Activated T-helper 1 cell treated with anti-CD3 and anti-CD28 coated beads, Interleukin-12 subunit alpha, Interleukin-12 subunit beta, Interleukin-2, Interleukin-4 antibody, amounts not matched to agents 30 ng/mL and 10 ng/mL and 1 ng/mL, durations not matched to agents 14 hours and 24 hours and 36 hours (primary cell): ENCODE measurements at regions not wholly inside any gene's neighbourhood (a gene's known extent, or its start where the extent isn't known, plus 50 kb on each side); places are given as distances from the start of the nearest gene placed in this dataset.

Experiments used
- DNase-seq: peaks from one replicate; pipeline ENCODE4 v3.0.0; 2021; ENCODE audit warnings: low spot score
- H3K27ac Mint-ChIP-seq: one replicate; pipeline ENCODE4 v1.8.0; 2021; ENCODE audit warnings: mild to moderate bottlenecking, mixed read lengths
- H3K27me3 Mint-ChIP-seq: one replicate; pipeline ENCODE4 v1.8.0; 2022; ENCODE audit warnings: mild to moderate bottlenecking, moderate library complexity, mixed read lengths; ENCODE audit not compliant: insufficient read depth
- H3K36me3 Mint-ChIP-seq: one replicate; pipeline ENCODE4 v1.8.0; 2021; ENCODE audit warnings: low read depth, mixed read lengths
- H3K4me1 Mint-ChIP-seq: one replicate; pipeline ENCODE4 v1.8.0; 2021; ENCODE audit warnings: low read depth, mixed read lengths
- H3K4me3 Mint-ChIP-seq: one replicate; pipeline ENCODE4 v1.8.0; 2021; ENCODE audit warnings: mild to moderate bottlenecking, moderate library complexity, mixed read lengths
- H3K9me3 Mint-ChIP-seq: one replicate; pipeline ENCODE4 v1.8.0; 2021; ENCODE audit warnings: mixed read lengths
- intact Hi-C: fragments of 100-400 bp; cut with micrococcal nuclease; formaldehyde crosslinking; loops from one replicate; pipeline ENCODE4 v1.15.1; 2024

GRCh38 chr2:17076533-17076932 lies 410.9 kb upstream of the CYRIA start:
- Mint-ChIP-seq H3K36me3 (no peaks in the 10 kb centered on the region), H3K4me3 (no peak overlapping the region), H3K9me3 (peaks cover 23% of the 10 kb centered on the region), H3K4me1 (no peaks in the 10 kb centered on the region), H3K27me3 (no peaks in the 10 kb centered on the region), H3K27ac (no peak overlapping the region)
- intact Hi-C loops = no loop called here
- DNase-seq = no peak

- no peaks in the 10 kb centered on the region for H3K4me1 Mint-ChIP-seq
- H3K27ac Mint-ChIP-seq = no peak overlapping the region
- H3K9me3 Mint-ChIP-seq = peaks cover 3% of the 10 kb centered on the region
- H3K4me3 Mint-ChIP-seq = no peak overlapping the region
- no peak for DNase-seq
- H3K27me3 Mint-ChIP-seq = no peaks in the 10 kb centered on the region
- intact Hi-C loops = no loop called here
- no peaks in the 10 kb centered on the region for H3K36me3 Mint-ChIP-seq
These were observed 405.1 kb upstream of the CYRIA start for GRCh38 chr2:17070711-17071110.

GRCh38 chr2:17069564-17069963 lies 403.9 kb upstream of the CYRIA start:
- H3K4me1 Mint-ChIP-seq = no peaks in the 10 kb centered on the region
- intact Hi-C loops = no loop called here
- H3K27me3 Mint-ChIP-seq = no peaks in the 10 kb centered on the region
- H3K27ac Mint-ChIP-seq = no peak overlapping the region
- no peak for DNase-seq
- peaks cover 3% of the 10 kb centered on the region for H3K9me3 Mint-ChIP-seq
- H3K36me3 Mint-ChIP-seq = no peaks in the 10 kb centered on the region
- H3K4me3 Mint-ChIP-seq = no peak overlapping the region

- H3K9me3 Mint-ChIP-seq = peaks cover 3% of the 10 kb centered on the region
- no peak overlapping the region for H3K4me3 Mint-ChIP-seq
- H3K27ac Mint-ChIP-seq = no peak overlapping the region
- H3K36me3 Mint-ChIP-seq = no peaks in the 10 kb centered on the region
- intact Hi-C loops = no loop called here
- H3K27me3 Mint-ChIP-seq = no peaks in the 10 kb centered on the region
- H3K4me1 Mint-ChIP-seq = no peaks in the 10 kb centered on the region
- DNase-seq = no peak
These were observed 402.4 kb upstream of the CYRIA start for GRCh38 chr2:17068021-17068420.

GRCh38 chr2:17065536-17065935 lies 399.9 kb upstream of the CYRIA start:
- Mint-ChIP-seq H3K4me3 (no peak overlapping the region), H3K36me3 (no peaks in the 10 kb centered on the region), H3K27me3 (no peaks in the 10 kb centered on the region), H3K9me3 (no peaks in the 10 kb centered on the region), H3K4me1 (no peaks in the 10 kb centered on the region), H3K27ac (no peak overlapping the region)
- intact Hi-C loops = no loop called here
- DNase-seq = no peak

GRCh38 chr2:17061028-17061427 lies 395.4 kb upstream of the CYRIA start:
- intact Hi-C loops = no loop called here
- Mint-ChIP-seq H3K27ac (no peak overlapping the region), H3K4me3 (no peak overlapping the region), H3K27me3 (peaks cover 2% of the 10 kb centered on the region), H3K9me3 (no peaks in the 10 kb centered on the region), H3K4me1 (no peaks in the 10 kb centered on the region), H3K36me3 (no peaks in the 10 kb centered on the region)
- DNase-seq = no peak

- H3K4me3 Mint-ChIP-seq = no peak overlapping the region
- H3K9me3 Mint-ChIP-seq = no peaks in the 10 kb centered on the region
- no peaks in the 10 kb centered on the region for H3K36me3 Mint-ChIP-seq
- peaks cover 2% of the 10 kb centered on the region for H3K27me3 Mint-ChIP-seq
- intact Hi-C loops = no loop called here
- H3K27ac Mint-ChIP-seq = no peak overlapping the region
- no peaks in the 10 kb centered on the region for H3K4me1 Mint-ChIP-seq
- no peak for DNase-seq
These were observed 393.8 kb upstream of the CYRIA start for GRCh38 chr2:17059458-17059857.

- Mint-ChIP-seq H3K27ac (no peak overlapping the region), H3K9me3 (no peaks in the 10 kb centered on the region), H3K36me3 (no peaks in the 10 kb centered on the region), H3K4me3 (no peak overlapping the region), H3K27me3 (peaks cover 2% of the 10 kb centered on the region), H3K4me1 (no peaks in the 10 kb centered on the region)
- intact Hi-C loops = no loop called here
- no peak for DNase-seq
These were observed 393.3 kb upstream of the CYRIA start for GRCh38 chr2:17058772-17059402.

- no peak for DNase-seq
- Mint-ChIP-seq H3K27ac (no peak overlapping the region), H3K27me3 (peaks cover 2% of the 10 kb centered on the region), H3K4me1 (no peaks in the 10 kb centered on the region), H3K36me3 (no peaks in the 10 kb centered on the region), H3K4me3 (no peak overlapping the region), H3K9me3 (no peaks in the 10 kb centered on the region)
- intact Hi-C loops = no loop called here
These were observed 391.7 kb upstream of the CYRIA start for GRCh38 chr2:17057109-17058017.

GRCh38 chr2:17056236-17056635 lies 390.6 kb upstream of the CYRIA start:
- Mint-ChIP-seq H3K27me3 (peaks cover 2% of the 10 kb centered on the region), H3K9me3 (no peaks in the 10 kb centered on the region), H3K4me3 (no peak overlapping the region), H3K36me3 (no peaks in the 10 kb centered on the region), H3K27ac (no peak overlapping the region), H3K4me1 (no peaks in the 10 kb centered on the region)
- no peak for DNase-seq
- intact Hi-C loops = no loop called here

GRCh38 chr2:17052001-17052400 lies 386.4 kb upstream of the CYRIA start:
- Mint-ChIP-seq H3K27me3 (no peaks in the 10 kb centered on the region), H3K9me3 (no peaks in the 10 kb centered on the region), H3K36me3 (no peaks in the 10 kb centered on the region), H3K27ac (no peak overlapping the region), H3K4me1 (no peaks in the 10 kb centered on the region), H3K4me3 (no peak overlapping the region)
- intact Hi-C loops = no loop called here
- no peak for DNase-seq

GRCh38 chr2:17051538-17051937 lies 385.9 kb upstream of the CYRIA start:
- H3K27me3 Mint-ChIP-seq = no peaks in the 10 kb centered on the region
- no peak overlapping the region for H3K4me3 Mint-ChIP-seq
- H3K4me1 Mint-ChIP-seq = no peaks in the 10 kb centered on the region
- intact Hi-C loops = no loop called here
- H3K36me3 Mint-ChIP-seq = no peaks in the 10 kb centered on the region
- DNase-seq = no peak
- no peak overlapping the region for H3K27ac Mint-ChIP-seq
- H3K9me3 Mint-ChIP-seq = no peaks in the 10 kb centered on the region

- DNase-seq = no peak
- Mint-ChIP-seq H3K4me1 (no peaks in the 10 kb centered on the region), H3K27me3 (no peaks in the 10 kb centered on the region), H3K9me3 (peaks cover 3% of the 10 kb centered on the region), H3K36me3 (no peaks in the 10 kb centered on the region), H3K27ac (no peak overlapping the region), H3K4me3 (no peak overlapping the region)
- intact Hi-C loops = no loop called here
These were observed 377.5 kb upstream of the CYRIA start for GRCh38 chr2:17043173-17043572.
